CD1c-positive myeloid dendritic cell (primary cell): ENCODE measurements at regions not wholly inside any gene's neighbourhood (a gene's known extent, or its start where the extent isn't known, plus 50 kb on each side); places are given as distances from the start of the nearest gene placed in this dataset.
"Not testable (repeated sequence)": the region's sequence is repeated elsewhere in the genome, so short reads cannot be mapped to it uniquely, and the experiment has no call there.

Source experiments
- DNase-seq: peaks from one replicate; pipeline ENCODE4 v3.0.0-alpha.2; 2016; ENCODE audit errors: extremely low spot score

GRCh38 chr6:8361259-8361658, 74.1 kb downstream of the SLC35B3 start:
- no peak for DNase-seq

DNA sequence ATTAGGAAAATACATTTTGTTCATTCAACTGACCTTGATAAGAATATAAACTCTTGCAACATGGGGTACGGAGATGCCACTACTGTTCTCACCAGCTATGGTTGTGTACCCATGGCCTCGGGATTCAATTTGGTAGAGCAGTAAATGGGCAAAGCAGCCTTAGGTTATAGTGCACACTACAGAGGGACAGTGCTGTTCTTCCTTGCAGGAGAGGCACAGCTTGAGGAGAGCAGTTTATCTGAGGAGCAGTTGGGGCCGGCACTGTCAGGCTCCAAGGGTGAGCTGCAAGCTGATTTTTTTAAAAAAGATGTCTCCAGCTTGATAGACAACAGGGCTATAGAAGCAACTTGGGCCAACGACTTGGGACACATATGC, 82.4 kb downstream of the SLC35B3 start:
- no peak for DNase-seq

DNA sequence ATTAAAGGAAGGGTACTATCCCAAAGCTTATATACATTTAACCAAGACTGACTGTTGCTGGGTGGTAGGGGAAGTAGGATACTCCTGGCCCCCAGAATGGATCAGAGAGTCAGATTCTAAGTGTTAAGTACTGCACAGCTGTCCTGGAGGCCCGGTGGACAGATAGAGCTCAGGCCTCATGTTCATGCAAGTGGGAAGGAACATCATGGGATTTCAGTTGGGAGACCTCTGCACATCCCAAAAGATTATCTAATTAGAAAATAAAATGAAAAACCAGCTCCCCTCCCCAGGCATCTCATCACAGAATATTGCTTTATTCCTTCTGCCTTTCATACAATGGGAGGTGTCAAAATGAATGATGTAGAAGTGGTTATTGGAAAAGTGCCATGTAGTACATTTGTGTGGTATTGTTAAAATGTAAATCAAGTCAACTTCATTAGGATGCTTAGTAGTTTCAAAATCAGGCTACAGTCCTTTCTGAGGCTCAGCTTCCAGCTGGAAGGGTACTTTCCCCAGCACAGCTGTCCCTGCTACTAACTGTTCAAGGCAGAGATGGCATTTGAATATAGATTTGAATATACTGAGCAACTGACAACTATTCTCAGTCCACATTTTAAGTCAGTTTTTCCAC, 82.9 kb downstream of the SLC35B3 start:
- no peak for DNase-seq

GRCh38 chr6:8343600-8343999, 91.7 kb downstream of the SLC35B3 start:
- DNase-seq: no peak

DNA sequence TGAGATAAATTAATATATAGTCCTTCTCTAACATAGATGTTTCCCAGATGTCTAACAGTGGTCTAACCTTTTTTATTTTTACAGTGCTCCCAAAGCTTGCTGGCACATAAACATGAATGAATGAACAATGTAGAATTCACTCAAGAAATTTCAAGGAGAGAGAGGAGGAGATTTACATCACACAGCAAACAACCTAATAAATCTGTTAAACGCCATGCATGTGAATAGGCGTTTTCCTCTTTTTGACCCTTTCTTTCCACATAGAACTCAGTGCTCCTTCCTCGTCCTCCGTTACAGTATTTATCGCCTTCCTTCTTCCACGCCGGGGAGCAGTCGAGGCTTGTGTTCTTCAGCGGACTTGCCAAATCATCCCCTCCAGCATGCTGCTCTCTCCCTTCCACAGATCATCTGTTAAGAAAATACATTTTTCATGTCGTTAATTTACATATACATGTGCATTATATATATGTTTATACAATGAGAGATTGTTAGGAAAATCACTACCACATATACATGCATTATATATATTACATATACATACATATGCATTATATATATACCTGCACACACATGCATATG, 93.0 kb downstream of the SLC35B3 start:
- no peak for DNase-seq

DNA sequence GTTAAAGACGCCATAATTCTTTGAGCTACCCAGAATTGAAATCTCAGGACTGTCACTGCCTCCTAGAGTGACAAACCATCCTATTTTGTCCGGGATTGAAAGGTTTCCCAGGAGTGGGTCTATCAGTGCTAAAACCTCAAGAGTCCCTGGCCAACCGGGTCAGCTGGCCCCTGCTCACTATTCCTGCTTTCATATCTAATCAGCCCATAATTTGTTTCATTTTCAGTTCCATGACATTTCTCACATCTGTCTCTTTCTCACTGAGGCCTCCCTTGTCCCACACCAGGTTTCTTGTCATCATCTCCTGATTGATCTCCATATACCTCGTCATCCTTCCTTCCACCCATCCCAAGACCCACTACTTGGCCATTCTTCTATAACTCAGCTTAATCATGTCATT, 98.2 kb downstream of the SLC35B3 start:
- DNase-seq: no peak

GRCh38 chr6:8336406-8337057, 98.8 kb downstream of the SLC35B3 start:
- no peak for DNase-seq

- DNase-seq: no peak
These were observed 99.4 kb downstream of the SLC35B3 start for GRCh38 chr6:8335896-8336295.

GRCh38 chr6:8335381-8335780, 100.0 kb downstream of the SLC35B3 start:
- DNase-seq: no peak

- DNase-seq: no peak
These were observed 101.2 kb downstream of the SLC35B3 start for GRCh38 chr6:8334113-8334512.

GRCh38 chr6:8329562-8329961, 105.8 kb downstream of the SLC35B3 start:
- no peak for DNase-seq

DNA sequence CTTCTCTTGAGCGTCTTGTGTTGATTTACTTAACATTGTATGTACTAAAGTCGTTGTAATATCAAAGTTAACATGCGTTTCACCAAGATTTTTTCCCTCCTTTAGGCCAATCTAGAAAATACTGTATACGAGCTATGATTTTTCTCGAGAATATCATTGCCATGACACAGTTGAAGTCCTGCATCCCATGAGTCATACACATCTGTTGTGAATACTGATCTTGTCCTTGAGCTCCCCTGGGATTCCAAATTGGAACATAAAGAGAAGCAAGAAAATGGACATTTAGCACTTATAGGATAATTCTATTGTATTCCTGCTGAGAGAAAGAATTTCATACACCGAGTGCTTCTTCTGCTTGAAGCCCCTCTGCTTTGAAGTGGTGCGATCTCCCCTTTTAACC, 109.6 kb downstream of the SLC35B3 start:
- no peak for DNase-seq

- DNase-seq: no peak
These were observed 112.7 kb downstream of the SLC35B3 start for GRCh38 chr6:8322659-8323058.

DNA sequence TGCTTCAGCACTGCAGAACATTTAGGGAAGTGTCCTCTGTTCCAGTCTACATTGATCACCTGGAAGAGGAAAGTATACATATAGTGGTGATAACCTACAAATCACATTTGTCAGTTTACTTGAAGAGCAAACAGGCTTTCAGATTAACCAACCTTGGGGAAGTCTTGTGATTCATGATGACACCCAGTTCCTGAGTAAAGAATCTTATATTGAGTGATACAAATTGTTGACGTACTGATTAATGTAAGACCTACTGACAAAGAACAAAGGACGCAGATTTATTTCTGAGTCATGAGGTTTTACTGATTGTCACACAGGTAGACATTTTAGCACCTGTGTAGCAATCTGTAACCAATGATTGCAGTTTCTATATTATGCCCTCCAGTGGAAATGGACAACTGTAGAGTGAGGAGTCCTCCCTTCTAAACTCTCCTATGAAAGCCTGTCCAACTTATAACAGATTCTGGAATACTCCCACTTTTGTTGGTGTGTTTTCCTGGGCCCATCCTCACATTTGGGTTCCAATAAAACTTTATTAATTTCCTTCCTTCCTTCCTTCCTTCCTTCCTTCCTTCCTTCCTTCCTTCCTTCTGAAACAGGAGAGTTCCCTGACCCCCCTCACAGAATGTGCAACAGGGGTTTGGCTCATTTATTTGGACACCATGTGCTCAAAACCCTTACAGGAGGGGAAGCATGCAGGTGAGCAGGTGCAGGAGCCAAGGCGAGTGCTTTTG, 113.5 kb downstream of the SLC35B3 start:
- DNase-seq: no peak

- no peak for DNase-seq
These were observed 120.2 kb downstream of the SLC35B3 start for GRCh38 chr6:8315154-8315553.

- no peak for DNase-seq
These were observed 133.8 kb downstream of the SLC35B3 start for GRCh38 chr6:8301502-8301901.

GRCh38 chr6:8299034-8299433, 136.3 kb downstream of the SLC35B3 start:
- DNase-seq: no peak

DNA sequence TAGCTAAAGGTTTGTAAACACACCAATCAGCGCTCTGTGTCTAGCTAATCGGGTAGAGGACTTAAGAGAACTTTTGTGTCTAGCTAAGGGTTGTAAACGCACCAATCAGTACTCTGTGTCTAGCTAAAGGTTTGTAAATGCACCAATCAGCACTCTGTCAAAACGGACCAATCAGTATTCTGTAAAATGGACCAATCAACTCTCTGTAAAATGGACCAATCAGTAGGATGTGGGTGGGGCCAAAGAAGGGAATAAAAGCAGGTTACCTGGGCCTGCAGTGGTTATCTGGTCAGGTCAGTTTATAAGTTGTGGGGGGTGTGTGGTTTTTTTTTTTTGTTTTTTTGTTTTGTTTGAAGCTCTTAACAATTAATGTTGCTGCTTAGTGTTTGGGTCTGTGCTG, 152.4 kb downstream of the SLC35B3 start:
- not testable (repeated sequence) for DNase-seq

DNA sequence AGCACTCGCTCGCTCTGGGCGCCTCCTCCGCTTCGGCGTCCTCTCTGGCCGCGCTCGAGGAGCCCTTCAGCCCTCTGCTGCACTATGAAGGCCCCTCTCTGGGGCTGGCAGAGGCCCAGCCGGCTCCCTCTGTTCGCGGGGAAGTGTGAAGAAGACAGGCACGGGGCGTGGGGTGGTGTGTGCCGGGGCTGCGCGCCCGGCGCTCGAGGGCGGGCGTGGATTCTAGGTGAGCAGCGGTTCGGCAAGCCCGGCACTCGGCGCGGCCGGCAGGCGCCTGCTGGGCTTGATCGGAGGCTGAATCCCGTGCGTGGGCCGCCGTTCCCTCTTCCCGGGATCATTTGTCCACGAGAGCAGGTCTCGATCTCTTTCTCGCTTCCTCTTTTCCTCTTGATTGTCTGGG, 153.0 kb downstream of the SLC35B3 start:
- DNase-seq: no peak

DNA sequence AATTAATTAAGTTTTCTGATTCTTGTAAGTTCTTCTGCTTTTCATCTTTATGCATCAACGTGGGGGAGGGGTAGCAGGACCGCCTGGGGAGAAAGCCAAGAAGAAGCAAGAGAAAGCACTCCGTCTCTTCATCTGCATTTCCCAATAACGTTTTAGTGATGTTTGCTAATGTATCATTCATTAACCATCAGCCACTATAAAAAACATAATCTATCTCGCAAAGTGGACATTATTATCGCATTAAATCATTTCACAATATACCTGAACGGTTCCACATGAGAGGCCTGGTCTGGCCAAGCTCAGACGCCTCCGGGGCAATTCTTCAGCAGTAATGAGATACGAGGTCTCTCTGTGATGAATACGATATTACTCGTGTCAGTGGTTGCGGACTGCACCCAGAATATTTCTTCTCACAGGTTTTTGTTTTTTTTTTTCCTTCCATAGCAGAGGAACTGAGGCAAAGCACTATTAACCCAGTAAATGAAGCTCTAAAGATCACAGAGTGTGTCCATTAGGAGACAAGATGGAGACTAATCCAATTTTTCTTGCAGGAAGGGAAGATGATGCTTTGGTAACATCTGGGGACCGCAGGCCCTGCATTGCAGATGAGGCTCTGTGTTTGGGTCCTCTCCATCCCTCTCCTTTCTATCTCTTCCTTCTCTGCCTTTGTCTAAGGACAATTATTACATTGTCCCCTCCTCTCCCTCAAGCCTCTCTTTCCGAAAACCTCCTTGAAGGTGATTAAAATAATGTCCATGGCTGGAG, 156.1 kb downstream of the SLC35B3 start:
- no peak for DNase-seq

GRCh38 chr6:8278562-8278961, 156.8 kb downstream of the SLC35B3 start:
- no peak for DNase-seq

DNA sequence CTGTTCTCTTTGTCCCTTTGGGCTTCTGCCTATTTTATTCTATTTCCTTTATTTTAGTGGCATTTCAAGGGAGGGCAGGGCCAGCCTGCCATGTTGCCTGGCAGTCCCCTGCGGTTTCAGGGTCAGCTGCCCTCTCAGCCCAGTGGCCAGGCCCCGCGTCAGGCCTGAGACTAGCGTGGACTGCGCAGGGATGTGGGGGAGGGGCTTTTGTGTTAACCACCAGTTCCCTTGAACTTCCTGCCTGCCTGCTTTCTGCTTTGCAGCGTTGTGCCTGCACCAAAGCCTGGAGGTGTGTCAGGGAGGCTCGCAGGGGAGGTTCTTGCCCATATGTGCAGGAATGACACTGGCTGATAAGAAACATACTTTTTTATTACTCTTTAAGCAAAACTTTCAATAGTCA, 157.6 kb downstream of the SLC35B3 start:
- no peak for DNase-seq
